Keratinocyte (primary cell): ENCODE measurements at regions not wholly inside any gene's neighbourhood (a gene's known extent, or its start where the extent isn't known, plus 50 kb on each side); places are given as distances from the start of the nearest gene placed in this dataset.

Experiments
- DNase-seq: peaks from one replicate; pipeline ENCODE4 v3.0.0-alpha.2; 2011; ENCODE audit warnings: low read depth, missing footprints, low spot score
- FAIRE-seq: peaks from 2 replicates; lab custom pipeline; 2011; peaks lifted over from hg19 to GRCh38; lab: Jason Lieb, UNC
- H2AFZ ChIP-seq: 2 replicates; pipeline ENCODE4 v1.6.0; 2012; ENCODE audit warnings: low read length, control low read depth, inconsistent platforms; ENCODE audit not compliant: control insufficient read depth
- H3K27ac ChIP-seq: 2 replicates; pipeline ENCODE4 v1.5.1; 2011; ENCODE audit warnings: low read length; ENCODE audit not compliant: control insufficient read depth, insufficient read depth
- H3K27me3 ChIP-seq: 3 replicates; pipeline ENCODE4 v1.6.0; 2011; ENCODE audit warnings: low read length; ENCODE audit not compliant: control insufficient read depth, insufficient read depth; ENCODE audit errors: extremely low read depth
- H3K36me3 ChIP-seq, 2 experiments: 2 replicates in 1 of 2; 3 replicates in 1 of 2; pipeline ENCODE4 v1.5.1; 2011; ENCODE audit warnings: low read length in 2 of 2, mild to moderate bottlenecking in 1 of 2; ENCODE audit not compliant: control insufficient read depth in 2 of 2, insufficient read depth in 2 of 2; ENCODE audit errors: extremely low read depth in 1 of 2
- H3K4me1 ChIP-seq: 3 replicates; pipeline ENCODE4 v1.5.1; 2011; ENCODE audit warnings: low read length; ENCODE audit not compliant: control insufficient read depth, insufficient read depth; ENCODE audit errors: extremely low read depth
- H3K4me2 ChIP-seq: 3 replicates; pipeline ENCODE4 v1.6.0; 2011; ENCODE audit warnings: low read depth, low read length; ENCODE audit not compliant: control insufficient read depth, insufficient read depth; ENCODE audit errors: extremely low read depth
- H3K4me3 ChIP-seq, 3 experiments: fragments of 200-600 bp in 1 of 3; sonication (generic) in 1 of 3; 2 replicates in 2 of 3; 3 replicates in 1 of 3; pipeline ENCODE4 v1.5.1; 2011 to 2016; ENCODE audit warnings: low read length in 3 of 3, mild to moderate bottlenecking in 3 of 3, control low read depth in 2 of 3, inconsistent platforms in 1 of 3, low read depth in 1 of 3, mixed read lengths in 1 of 3, mixed run types in 1 of 3, moderate library complexity in 1 of 3; ENCODE audit not compliant: control insufficient read depth in 2 of 3, insufficient read depth in 2 of 3; ENCODE audit errors: extremely low read depth in 1 of 3
- H3K79me2 ChIP-seq: 2 replicates; pipeline ENCODE4 v1.6.0; 2012; ENCODE audit warnings: low read length; ENCODE audit not compliant: control insufficient read depth, insufficient read depth
- H3K9ac ChIP-seq: 3 replicates; pipeline ENCODE4 v1.6.0; 2011; ENCODE audit warnings: low read length; ENCODE audit not compliant: control insufficient read depth, insufficient read depth; ENCODE audit errors: extremely low read depth
- H3K9me1 ChIP-seq: 3 replicates; pipeline ENCODE4 v1.6.0; 2011; ENCODE audit warnings: low read length; ENCODE audit not compliant: control insufficient read depth, insufficient read depth; ENCODE audit errors: extremely low read depth
- H3K9me3 ChIP-seq: 2 replicates; pipeline ENCODE4 v1.5.1; 2012; ENCODE audit warnings: low read depth, low read length; ENCODE audit not compliant: control insufficient read depth
- H4K20me1 ChIP-seq: 3 replicates; pipeline ENCODE4 v1.6.0; 2011; ENCODE audit warnings: low read length; ENCODE audit not compliant: control insufficient read depth, insufficient read depth; ENCODE audit errors: extremely low read depth
- CTCF ChIP-seq, 3 experiments: IDR thresholded peaks in 1 of 3; conservative IDR thresholded peaks in 1 of 3; optimal IDR thresholded peaks in 1 of 3; 2 replicates in 2 of 3; 3 replicates in 1 of 3; pipeline versions ENCODE3 to v1.5.1; 2011; ENCODE audit warnings: low read length in 3 of 3, mild to moderate bottlenecking in 3 of 3, moderate library complexity in 2 of 3, control low read depth in 1 of 3, inconsistent platforms in 1 of 3; ENCODE audit not compliant: insufficient read depth in 2 of 3; ENCODE audit errors: extremely low read depth in 1 of 3
- EZH2 ChIP-seq: IDR thresholded peaks from one replicate; pipeline ENCODE4 v1.6.1; 2012; ENCODE audit warnings: inconsistent platforms, mild to moderate bottlenecking, low read length, moderate library complexity
- dilution Hi-C: fragments of 300-500 bp; cut with MboI; formaldehyde crosslinking; loops from one replicate; pipeline ENCODE4 v1.7.0; 2020; ENCODE audit warnings: low sequenced_read_pairs; ENCODE audit not compliant: extremely low pct_ligation_motif_present

- H4K20me1 ChIP-seq = no peaks in the 10 kb centered on the region
- no peaks in the 10 kb centered on the region for H3K4me1 ChIP-seq
- H3K4me2 ChIP-seq = no peak overlapping the region
- H3K27ac ChIP-seq = no peak overlapping the region
- no peaks in the 10 kb centered on the region for H3K27me3 ChIP-seq
- no peaks in the 10 kb centered on the region for H3K9me3 ChIP-seq
- H2AFZ ChIP-seq = no peak overlapping the region
- DNase-seq (no peak), FAIRE-seq (no peak)
- H3K4me3 ChIP-seq = no peak overlapping the region
- no peaks in the 10 kb centered on the region for H3K36me3 ChIP-seq
- no peak for TF ChIP-seq EZH2
- no peak for TF ChIP-seq CTCF (optimal IDR thresholded peaks at IDR 0.05 in 1 of 3, IDR thresholded peaks at IDR 0.05 in 1 of 3, conservative IDR thresholded peaks at IDR 0.05 in 1 of 3; ENCODE audit: extremely low read depth in 1 of 3, insufficient read depth in 2 of 3, low read length in 3 of 3)
- H3K9ac ChIP-seq = no peak overlapping the region
- no peaks in the 10 kb centered on the region for H3K9me1 ChIP-seq
- dilution Hi-C loops = no loop called here
- H3K79me2 ChIP-seq = no peaks in the 10 kb centered on the region
Observed at GRCh38 chr3:84292128-84292527, 666.7 kb upstream of the CADM2 start.

GRCh38 chr3:84299329-84299728, 659.5 kb upstream of the CADM2 start:
- no peaks in the 10 kb centered on the region for H3K27me3 ChIP-seq
- H3K4me2 ChIP-seq = no peak overlapping the region
- H3K9me3 ChIP-seq = no peaks in the 10 kb centered on the region
- H4K20me1 ChIP-seq = no peaks in the 10 kb centered on the region
- no peak for FAIRE-seq
- DNase-seq = no peak
- no peak overlapping the region for H2AFZ ChIP-seq
- no peak overlapping the region for H3K9ac ChIP-seq
- no peak overlapping the region for H3K4me3 ChIP-seq
- no peaks in the 10 kb centered on the region for H3K36me3 ChIP-seq
- H3K79me2 ChIP-seq = no peaks in the 10 kb centered on the region
- no peak for TF ChIP-seq EZH2
- no peak for TF ChIP-seq CTCF (optimal IDR thresholded peaks at IDR 0.05 in 1 of 3, IDR thresholded peaks at IDR 0.05 in 1 of 3, conservative IDR thresholded peaks at IDR 0.05 in 1 of 3; ENCODE audit: extremely low read depth in 1 of 3, insufficient read depth in 2 of 3, low read length in 3 of 3)
- dilution Hi-C loops = no loop called here
- no peaks in the 10 kb centered on the region for H3K4me1 ChIP-seq
- no peaks in the 10 kb centered on the region for H3K9me1 ChIP-seq
- no peak overlapping the region for H3K27ac ChIP-seq
